Omental fat pad (tissue), 3 donors: ENCODE measurements at regions not wholly inside any gene's neighbourhood (a gene's known extent, or its start where the extent isn't known, plus 50 kb on each side); places are given as distances from the start of the nearest gene placed in this dataset.

Experiments
- ATAC-seq: fragments of 150-250 bp; one replicate; pipeline ENCODE4 v1.9.1; 2016; ENCODE audit warnings: mild to moderate bottlenecking, moderate library complexity; ENCODE audit not compliant: low FRiP score
- DNase-seq: peaks from one replicate; pipeline ENCODE4 v3.0.0-alpha.2; 2019; ENCODE audit warnings: low spot score
- TF ChIP-seq, protein P1 (sequence below), 3 donors: fragments of 450-650 bp; IDR thresholded peaks; one replicate each; pipeline ENCODE4 v1.5.1; 2016 to 2017; ENCODE audit warnings: antibody characterized with exemption in 3 of 3, mild to moderate bottlenecking in 3 of 3, moderate library complexity in 2 of 3

GRCh38 chr20:43316271-43316670 lies 126.6 kb upstream of the PTPRT start:
- DNase-seq (no peak), ATAC-seq (no peak)
- TF ChIP-seq, protein P1, sequence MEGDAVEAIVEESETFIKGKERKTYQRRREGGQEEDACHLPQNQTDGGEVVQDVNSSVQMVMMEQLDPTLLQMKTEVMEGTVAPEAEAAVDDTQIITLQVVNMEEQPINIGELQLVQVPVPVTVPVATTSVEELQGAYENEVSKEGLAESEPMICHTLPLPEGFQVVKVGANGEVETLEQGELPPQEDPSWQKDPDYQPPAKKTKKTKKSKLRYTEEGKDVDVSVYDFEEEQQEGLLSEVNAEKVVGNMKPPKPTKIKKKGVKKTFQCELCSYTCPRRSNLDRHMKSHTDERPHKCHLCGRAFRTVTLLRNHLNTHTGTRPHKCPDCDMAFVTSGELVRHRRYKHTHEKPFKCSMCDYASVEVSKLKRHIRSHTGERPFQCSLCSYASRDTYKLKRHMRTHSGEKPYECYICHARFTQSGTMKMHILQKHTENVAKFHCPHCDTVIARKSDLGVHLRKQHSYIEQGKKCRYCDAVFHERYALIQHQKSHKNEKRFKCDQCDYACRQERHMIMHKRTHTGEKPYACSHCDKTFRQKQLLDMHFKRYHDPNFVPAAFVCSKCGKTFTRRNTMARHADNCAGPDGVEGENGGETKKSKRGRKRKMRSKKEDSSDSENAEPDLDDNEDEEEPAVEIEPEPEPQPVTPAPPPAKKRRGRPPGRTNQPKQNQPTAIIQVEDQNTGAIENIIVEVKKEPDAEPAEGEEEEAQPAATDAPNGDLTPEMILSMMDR (IDR thresholded peaks at IDR 0.05), result no peak

GRCh38 chr20:43309266-43309665 lies 119.6 kb upstream of the PTPRT start:
- ATAC-seq (no peak), DNase-seq (no peak)
- TF ChIP-seq, protein P1 (IDR thresholded peaks at IDR 0.05), result no peak

GRCh38 chr20:43306837-43307236 lies 117.1 kb upstream of the PTPRT start:
- no peak for ATAC-seq
- TF ChIP-seq, protein P1 (IDR thresholded peaks at IDR 0.05), result no peak

GRCh38 chr20:43305749-43306148 lies 116.0 kb upstream of the PTPRT start:
- no peak for ATAC-seq

More at GRCh38 chr20:43306837-43307236, 117.1 kb upstream of the PTPRT start:
- DNase-seq, result no peak

DNA sequence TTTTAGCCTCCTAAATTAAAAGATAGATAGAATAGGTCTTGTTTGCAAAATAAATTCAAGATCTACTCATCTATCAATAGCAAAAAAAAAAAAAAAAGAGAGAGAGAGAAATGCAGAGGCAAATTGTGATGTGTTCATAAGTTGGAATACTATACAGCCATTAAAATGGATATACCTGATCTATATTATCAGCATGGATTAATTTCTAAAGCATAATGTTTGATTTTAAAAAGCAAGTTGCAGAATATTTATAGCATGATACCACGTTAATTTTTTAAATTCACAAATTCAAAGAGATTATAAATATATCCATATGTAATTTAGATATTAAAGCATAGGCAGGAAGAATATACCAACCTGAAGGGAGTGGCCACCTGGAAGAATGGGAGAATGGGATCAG lies 114.9 kb upstream of the PTPRT start:
- TF ChIP-seq, protein P1 (IDR thresholded peaks at IDR 0.05), result no peak
- DNase-seq (no peak), ATAC-seq (no peak)

More at GRCh38 chr20:43305749-43306148, 116.0 kb upstream of the PTPRT start:
- no peak for DNase-seq
- TF ChIP-seq, protein P1 (IDR thresholded peaks at IDR 0.05), result no peak

DNA sequence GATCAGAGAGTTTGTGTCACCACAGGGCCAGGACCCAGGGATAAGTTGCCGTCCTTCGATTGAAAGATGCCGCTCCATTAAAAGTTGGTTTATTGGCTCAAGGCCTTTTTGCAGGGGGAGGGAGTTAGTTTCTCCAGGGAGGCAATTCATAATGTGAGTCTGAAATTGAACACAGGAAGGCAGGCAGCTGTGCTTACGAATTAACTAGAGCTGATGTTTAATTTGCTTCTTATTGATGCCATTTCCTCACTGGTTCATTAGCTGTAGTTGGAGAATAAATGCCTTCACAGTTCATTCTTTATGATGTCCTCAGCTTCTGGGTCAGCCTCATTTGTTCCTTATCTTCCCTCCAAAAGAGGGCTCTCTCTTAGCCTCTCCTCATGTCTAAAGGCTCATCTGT lies 113.2 kb upstream of the PTPRT start:
- no peak for ATAC-seq
- no peak for DNase-seq
- TF ChIP-seq, protein P1 (IDR thresholded peaks at IDR 0.05), result no peak

DNA sequence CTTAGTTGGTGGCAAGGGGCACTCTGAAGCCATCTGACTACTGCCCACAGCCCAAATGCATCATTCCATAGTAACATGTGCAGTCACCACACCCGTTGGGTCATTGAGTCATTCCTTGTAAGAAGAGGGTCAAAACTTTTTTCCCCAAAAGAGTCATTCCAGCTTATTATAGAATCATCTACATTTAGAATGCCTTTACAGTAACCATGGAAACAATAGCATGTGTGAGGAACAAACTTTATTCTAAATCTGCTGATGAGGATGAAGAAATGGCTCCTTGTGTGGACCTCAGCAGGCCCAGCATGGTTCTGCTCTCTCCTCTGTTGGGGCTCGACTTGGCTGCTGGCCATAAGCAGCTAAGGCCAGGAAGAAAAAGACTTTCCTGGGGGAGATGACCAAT lies 111.2 kb upstream of the PTPRT start:
- DNase-seq (no peak), ATAC-seq (no peak)
- TF ChIP-seq, protein P1 (IDR thresholded peaks at IDR 0.05), result no peak
